C4-2B (cell line): ENCODE measurements at regions not wholly inside any gene's neighbourhood (a gene's known extent, or its start where the extent isn't known, plus 50 kb on each side); places are given as distances from the start of the nearest gene placed in this dataset.

Experiments used
- CTCF ChIP-seq: fragments of 450-650 bp; conservative IDR thresholded peaks from 2 replicates; pipeline ENCODE4 v1.5.1; 2017; ENCODE audit warnings: mild to moderate bottlenecking
- ZFX ChIP-seq: fragments of 450-650 bp; IDR thresholded peaks from 2 replicates; pipeline ENCODE4 v1.6.1; 2017

- TF ChIP-seq CTCF (no peak), ZFX (no peak)
Observed at GRCh38 chr2:380221-380620, 92.3 kb upstream of the ALKAL2 start.
